PC-9 (cell line): ENCODE measurements at regions not wholly inside any gene's neighbourhood (a gene's known extent, or its start where the extent isn't known, plus 50 kb on each side); places are given as distances from the start of the nearest gene placed in this dataset.

Experiments
- CTCF ChIP-seq: fragments of 200-600 bp; sonication (generic); conservative IDR thresholded peaks from 2 replicates; pipeline ENCODE4 v1.6.1; 2017; ENCODE audit warnings: mixed run types, antibody characterized with exemption, mild to moderate bottlenecking, moderate library complexity
- EZH2 ChIP-seq: fragments of 200-600 bp; sonication (generic); IDR thresholded peaks from 2 replicates; pipeline ENCODE4 v1.8.0; 2017; ENCODE audit warnings: antibody characterized with exemption, low read depth

- no peak for TF ChIP-seq CTCF
- TF ChIP-seq EZH2, result no peak
Measured at GRCh38 chr10:124222988-124223710, 129.8 kb upstream of the CHST15 start.
